ENCODE measurements at regions not wholly inside any gene's neighbourhood (a gene's known extent, or its start where the extent isn't known, plus 50 kb on each side); places are given as distances from the start of the nearest gene placed in this dataset.

DNA sequence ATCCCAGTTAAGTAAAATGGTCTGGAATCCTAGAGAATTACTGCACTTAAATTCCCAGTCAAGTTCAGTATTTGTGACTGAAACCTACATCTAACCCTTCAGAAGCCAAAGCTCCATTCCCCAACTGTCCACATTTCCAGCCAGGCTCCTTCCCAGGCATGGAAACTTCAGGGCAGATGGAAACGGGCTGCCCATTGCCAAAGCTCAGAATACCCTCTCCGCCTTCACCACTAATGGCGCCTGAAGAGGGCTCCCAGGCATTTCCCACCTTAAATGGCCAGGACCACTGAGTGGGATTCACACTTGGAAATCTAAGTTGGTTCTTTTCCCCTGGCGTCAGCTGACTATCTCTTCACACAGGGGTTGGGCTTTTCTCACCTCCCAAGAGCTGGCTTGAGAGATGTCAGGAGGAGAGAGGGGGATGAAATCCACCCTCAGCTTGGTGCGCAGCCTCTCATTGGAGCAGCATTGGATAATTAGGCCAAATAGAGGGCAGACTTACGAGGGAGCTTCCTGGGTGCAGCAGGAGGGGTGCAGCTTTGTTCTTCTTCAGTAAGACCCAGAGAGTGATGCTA is 82.9 kb downstream of the ANKRD60 start:
- H2AFZ ChIP-seq (ENCODE audit: control insufficient read depth, low read length): no peak overlapping the region
- H3K9me1 ChIP-seq (ENCODE audit: control insufficient read depth, extremely low read depth, insufficient read depth, low read length): no peaks in the 10 kb centered on the region
- dilution Hi-C loops (cut with MboI; ENCODE audit: extremely low pct_ligation_motif_present, low sequenced_read_pairs): no loop called here
- no peaks in the 10 kb centered on the region for H3K36me3 ChIP-seq (ENCODE audit: control insufficient read depth in 2 of 2, extremely low read depth in 1 of 2, insufficient read depth in 2 of 2, low read length in 2 of 2)
- no peak overlapping the region for H3K9ac ChIP-seq (ENCODE audit: control insufficient read depth, extremely low read depth, insufficient read depth, low read length)
- no peaks in the 10 kb centered on the region for H4K20me1 ChIP-seq (ENCODE audit: control insufficient read depth, extremely low read depth, insufficient read depth, low read length)
- no peaks in the 10 kb centered on the region for H3K4me1 ChIP-seq (ENCODE audit: control insufficient read depth, extremely low read depth, insufficient read depth, low read length)
- no peaks in the 10 kb centered on the region for H3K79me2 ChIP-seq (ENCODE audit: control insufficient read depth, insufficient read depth, low read length)
- H3K9me3 ChIP-seq (ENCODE audit: control insufficient read depth, low read depth, low read length): peaks cover 6% of the 10 kb centered on the region
- DNase-seq (ENCODE audit: low read depth, low spot score) (no peak), FAIRE-seq (no peak)
- H3K27me3 ChIP-seq (ENCODE audit: control insufficient read depth, extremely low read depth, insufficient read depth, low read length): peaks cover 86% of the 10 kb centered on the region
- H3K27ac ChIP-seq (ENCODE audit: control insufficient read depth, insufficient read depth, low read length): no peak overlapping the region
- no peak for TF ChIP-seq EZH2 (IDR thresholded peaks at IDR 0.05; ENCODE audit: low read length)
- TF ChIP-seq, protein P1, sequence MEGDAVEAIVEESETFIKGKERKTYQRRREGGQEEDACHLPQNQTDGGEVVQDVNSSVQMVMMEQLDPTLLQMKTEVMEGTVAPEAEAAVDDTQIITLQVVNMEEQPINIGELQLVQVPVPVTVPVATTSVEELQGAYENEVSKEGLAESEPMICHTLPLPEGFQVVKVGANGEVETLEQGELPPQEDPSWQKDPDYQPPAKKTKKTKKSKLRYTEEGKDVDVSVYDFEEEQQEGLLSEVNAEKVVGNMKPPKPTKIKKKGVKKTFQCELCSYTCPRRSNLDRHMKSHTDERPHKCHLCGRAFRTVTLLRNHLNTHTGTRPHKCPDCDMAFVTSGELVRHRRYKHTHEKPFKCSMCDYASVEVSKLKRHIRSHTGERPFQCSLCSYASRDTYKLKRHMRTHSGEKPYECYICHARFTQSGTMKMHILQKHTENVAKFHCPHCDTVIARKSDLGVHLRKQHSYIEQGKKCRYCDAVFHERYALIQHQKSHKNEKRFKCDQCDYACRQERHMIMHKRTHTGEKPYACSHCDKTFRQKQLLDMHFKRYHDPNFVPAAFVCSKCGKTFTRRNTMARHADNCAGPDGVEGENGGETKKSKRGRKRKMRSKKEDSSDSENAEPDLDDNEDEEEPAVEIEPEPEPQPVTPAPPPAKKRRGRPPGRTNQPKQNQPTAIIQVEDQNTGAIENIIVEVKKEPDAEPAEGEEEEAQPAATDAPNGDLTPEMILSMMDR (optimal IDR thresholded peaks at IDR 0.05 in 1 of 3, IDR thresholded peaks at IDR 0.05 in 1 of 3, conservative IDR thresholded peaks at IDR 0.05 in 1 of 3; ENCODE audit: extremely low read depth in 1 of 3, insufficient read depth in 2 of 3, low read length in 3 of 3): no peak
- H3K4me2 ChIP-seq (ENCODE audit: control insufficient read depth, extremely low read depth, insufficient read depth, low read depth, low read length): no peak overlapping the region
- H3K4me3 ChIP-seq (ENCODE audit: control insufficient read depth in 2 of 3, extremely low read depth in 1 of 3, insufficient read depth in 2 of 3, low read depth in 1 of 3, low read length in 3 of 3): no peak overlapping the region

DNA sequence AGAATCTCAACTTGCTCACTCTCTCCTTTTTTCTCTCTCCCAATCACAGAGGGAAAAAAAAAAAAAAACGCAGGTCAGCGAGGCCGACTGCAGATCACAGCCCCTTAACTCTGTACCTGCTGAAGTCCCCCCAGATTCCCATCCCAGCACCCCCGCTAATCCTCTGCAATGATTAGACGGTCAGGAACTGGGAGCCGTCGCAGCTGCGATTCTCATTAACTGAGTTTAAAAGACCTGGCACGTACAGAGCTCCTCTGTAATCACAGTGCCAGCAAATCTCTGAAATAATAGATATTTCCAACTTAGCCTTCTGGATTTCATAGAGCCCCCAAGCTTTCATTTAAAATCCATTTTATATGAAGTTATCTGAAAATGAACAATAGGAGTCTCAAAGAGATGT is 84.4 kb downstream of the ANKRD60 start:
- no peak for FAIRE-seq
- TF ChIP-seq, protein P1 (optimal IDR thresholded peaks at IDR 0.05 in 1 of 3, IDR thresholded peaks at IDR 0.05 in 1 of 3, conservative IDR thresholded peaks at IDR 0.05 in 1 of 3; ENCODE audit: extremely low read depth in 1 of 3, insufficient read depth in 2 of 3, low read length in 3 of 3): no peak
- no peak for TF ChIP-seq EZH2 (IDR thresholded peaks at IDR 0.05; ENCODE audit: low read length)
- DNase-seq (ENCODE audit: low read depth, low spot score): no peak
- H3K9me1 ChIP-seq (ENCODE audit: control insufficient read depth, extremely low read depth, insufficient read depth, low read length): no peaks in the 10 kb centered on the region
- H4K20me1 ChIP-seq (ENCODE audit: control insufficient read depth, extremely low read depth, insufficient read depth, low read length): no peaks in the 10 kb centered on the region
- no peaks in the 10 kb centered on the region for H3K36me3 ChIP-seq (ENCODE audit: control insufficient read depth in 2 of 2, extremely low read depth in 1 of 2, insufficient read depth in 2 of 2, low read length in 2 of 2)
- H3K27me3 ChIP-seq (ENCODE audit: control insufficient read depth, extremely low read depth, insufficient read depth, low read length): peaks cover 85% of the 10 kb centered on the region
- H3K79me2 ChIP-seq (ENCODE audit: control insufficient read depth, insufficient read depth, low read length): no peaks in the 10 kb centered on the region
- dilution Hi-C loops (cut with MboI; ENCODE audit: extremely low pct_ligation_motif_present, low sequenced_read_pairs): no loop called here
- H3K4me1 ChIP-seq (ENCODE audit: control insufficient read depth, extremely low read depth, insufficient read depth, low read length): no peaks in the 10 kb centered on the region
- no peak overlapping the region for H2AFZ ChIP-seq (ENCODE audit: control insufficient read depth, low read length)
- no peak overlapping the region for H3K27ac ChIP-seq (ENCODE audit: control insufficient read depth, insufficient read depth, low read length)
- H3K9me3 ChIP-seq (ENCODE audit: control insufficient read depth, low read depth, low read length): peaks cover 6% of the 10 kb centered on the region
- H3K4me3 ChIP-seq (ENCODE audit: control insufficient read depth in 2 of 3, extremely low read depth in 1 of 3, insufficient read depth in 2 of 3, low read depth in 1 of 3, low read length in 3 of 3): no peak overlapping the region
- H3K4me2 ChIP-seq (ENCODE audit: control insufficient read depth, extremely low read depth, insufficient read depth, low read depth, low read length): no peak overlapping the region
- no peak overlapping the region for H3K9ac ChIP-seq (ENCODE audit: control insufficient read depth, extremely low read depth, insufficient read depth, low read length)
